Activated B cell treated with CpG ODN at 0.5 μM for 24 hours (primary cell): ENCODE measurements at regions not wholly inside any gene's neighbourhood (a gene's known extent, or its start where the extent isn't known, plus 50 kb on each side); places are given as distances from the start of the nearest gene placed in this dataset.

Source experiments
- ATAC-seq: fragments of 200-7000 bp; cut with Tn5 transposase; one replicate; pipeline ENCODE4 v1.10.0; 2021; ENCODE audit warnings: low read depth, mild to moderate bottlenecking, moderate library complexity
- CTCF ChIA-PET: fragments of 350-600 bp; sonication (Branson Sonifier 250); formaldehyde crosslinking; loops from one replicate; lab custom pipeline; 2021; ENCODE audit warnings: antibody characterized with exemption; lab: Charles Lee
- POLR2A ChIA-PET: fragments of 350-600 bp; sonication (Branson Sonifier 250); formaldehyde crosslinking; loops from one replicate; lab custom pipeline; 2021; ENCODE audit warnings: antibody characterized with exemption; lab: Charles Lee
- DNase-seq: peaks from one replicate; pipeline ENCODE4 v3.0.0; 2022
- H3K27ac Mint-ChIP-seq: one replicate; pipeline ENCODE4 v1.8.0; 2020; ENCODE audit warnings: mixed read lengths
- H3K27me3 Mint-ChIP-seq: one replicate; pipeline ENCODE4 v1.8.0; 2021; ENCODE audit warnings: mixed read lengths
- H3K36me3 Mint-ChIP-seq: one replicate; pipeline ENCODE4 v1.8.0; 2021; ENCODE audit warnings: low read depth, mixed read lengths
- H3K4me1 Mint-ChIP-seq: one replicate; pipeline ENCODE4 v1.8.0; 2021; ENCODE audit warnings: mixed read lengths
- H3K4me3 Mint-ChIP-seq: one replicate; pipeline ENCODE4 v1.8.0; 2020; ENCODE audit warnings: mild to moderate bottlenecking, mixed read lengths
- H3K9me3 Mint-ChIP-seq: one replicate; pipeline ENCODE4 v1.8.0; 2020; ENCODE audit warnings: mixed read lengths
- CTCF ChIP-seq: fragments of 200-600 bp; IDR thresholded peaks from one replicate; pipeline ENCODE4 v1.8.0; 2022; ENCODE audit warnings: antibody characterized with exemption, mild to moderate bottlenecking
- intact Hi-C: fragments of 100-400 bp; cut with micrococcal nuclease; formaldehyde crosslinking; loops from one replicate; pipeline ENCODE4 v1.15.1; 2024

DNA sequence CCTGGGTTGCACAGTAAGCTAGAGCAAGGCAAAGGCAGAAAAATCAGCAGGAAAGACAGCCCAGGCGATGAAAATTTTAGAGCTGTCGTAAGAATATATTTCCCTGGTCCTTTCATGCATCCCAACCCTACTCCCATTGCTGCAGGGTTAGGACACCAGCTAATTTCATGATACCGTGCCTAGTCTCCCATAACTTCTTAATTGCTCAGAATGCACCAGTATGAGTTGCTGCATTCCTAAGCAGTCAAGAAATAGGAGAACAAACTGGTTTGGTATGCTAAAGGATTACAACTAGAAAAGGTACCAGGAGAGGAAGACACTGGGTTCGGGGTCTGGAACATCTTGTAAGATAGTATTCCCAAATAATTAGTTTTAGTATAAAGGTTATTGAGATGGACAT lies 269.4 kb upstream of the NRXN1 start:
- ChIA-PET POLR2A (no interaction called here), CTCF (no interaction called here)
- Mint-ChIP-seq H3K9me3 (peaks cover 3% of the 10 kb centered on the region), H3K4me3 (no peak overlapping the region), H3K4me1 (no peaks in the 10 kb centered on the region), H3K27me3 (no peaks in the 10 kb centered on the region), H3K27ac (no peak overlapping the region), H3K36me3 (no peaks in the 10 kb centered on the region)
- DNase-seq, result no peak
- TF ChIP-seq CTCF, result no peak
- no peak for ATAC-seq
- intact Hi-C loops, result no loop called here

GRCh38 chr2:51299370-51299769 lies 267.4 kb upstream of the NRXN1 start:
- POLR2A ChIA-PET, result no interaction called here

GRCh38 chr2:51297488-51297887 lies 265.6 kb upstream of the NRXN1 start:
- H3K36me3 Mint-ChIP-seq, result no peaks in the 10 kb centered on the region
- no peaks in the 10 kb centered on the region for H3K9me3 Mint-ChIP-seq

More at GRCh38 chr2:51299370-51299769, 267.4 kb upstream of the NRXN1 start:
- no peak for ATAC-seq
- Mint-ChIP-seq H3K27me3 (no peaks in the 10 kb centered on the region), H3K36me3 (no peaks in the 10 kb centered on the region), H3K27ac (no peak overlapping the region), H3K4me1 (no peaks in the 10 kb centered on the region), H3K9me3 (no peaks in the 10 kb centered on the region), H3K4me3 (no peak overlapping the region)
- DNase-seq, result no peak
- intact Hi-C loops, result no loop called here
- TF ChIP-seq CTCF, result no peak
- CTCF ChIA-PET, result no interaction called here

DNA sequence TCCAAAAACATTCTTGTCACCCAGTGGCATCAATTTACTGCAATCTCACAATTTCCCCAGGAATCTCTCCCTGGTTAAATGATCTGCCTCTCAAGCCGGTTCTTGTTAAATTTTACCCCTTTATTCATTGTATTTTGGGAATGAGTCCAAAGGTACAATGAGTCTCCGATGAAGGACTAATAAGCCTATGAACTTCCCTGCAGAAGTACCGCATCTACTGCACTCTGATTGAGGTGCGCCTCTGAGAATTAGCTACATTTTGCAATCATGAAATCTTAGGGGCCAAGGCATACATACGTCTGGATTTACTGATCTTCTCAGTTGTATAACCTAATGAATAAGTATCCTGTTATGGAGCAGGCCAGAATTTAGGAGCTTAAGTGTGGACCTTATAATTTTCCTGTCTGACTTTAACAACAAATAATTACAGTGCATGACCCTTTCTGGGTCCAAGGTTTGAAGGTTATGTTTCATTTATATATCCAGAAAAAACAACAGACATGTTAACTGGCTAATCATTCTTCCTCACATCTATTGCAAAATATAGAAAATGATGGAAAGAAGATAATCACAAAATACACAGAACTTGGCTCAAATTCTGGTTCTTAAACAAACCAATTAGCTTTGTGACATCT lies 261.8 kb upstream of the NRXN1 start:
- CTCF ChIA-PET, result no interaction called here
- ATAC-seq, result no peak
- TF ChIP-seq CTCF, result no peak
- POLR2A ChIA-PET, result no interaction called here
- intact Hi-C loops, result no loop called here
- Mint-ChIP-seq H3K27me3 (no peaks in the 10 kb centered on the region), H3K36me3 (no peaks in the 10 kb centered on the region), H3K27ac (no peak overlapping the region), H3K4me3 (no peak overlapping the region), H3K9me3 (peaks cover 3% of the 10 kb centered on the region), H3K4me1 (no peaks in the 10 kb centered on the region)
- DNase-seq, result no peak

More at GRCh38 chr2:51297488-51297887, 265.6 kb upstream of the NRXN1 start:
- Mint-ChIP-seq H3K27me3 (no peaks in the 10 kb centered on the region), H3K4me1 (no peaks in the 10 kb centered on the region), H3K4me3 (no peak overlapping the region), H3K27ac (no peak overlapping the region)
- no peak for ATAC-seq
- ChIA-PET CTCF (no interaction called here), POLR2A (no interaction called here)
- TF ChIP-seq CTCF, result no peak
- DNase-seq, result no peak
- intact Hi-C loops, result no loop called here

GRCh38 chr2:51291762-51292551 lies 260.0 kb upstream of the NRXN1 start:
- TF ChIP-seq CTCF, result no peak
- H3K9me3 Mint-ChIP-seq, result peaks cover 3% of the 10 kb centered on the region
- ChIA-PET CTCF (no interaction called here), POLR2A (no interaction called here)
- H3K4me1 Mint-ChIP-seq, result no peaks in the 10 kb centered on the region
- intact Hi-C loops, result no loop called here
- DNase-seq, result no peak
- no peaks in the 10 kb centered on the region for H3K27me3 Mint-ChIP-seq
- no peak overlapping the region for H3K27ac Mint-ChIP-seq
- H3K36me3 Mint-ChIP-seq, result no peaks in the 10 kb centered on the region
- H3K4me3 Mint-ChIP-seq, result no peak overlapping the region
- no peak for ATAC-seq
